ENCODE measurements at regions not wholly inside any gene's neighbourhood (a gene's known extent, or its start where the extent isn't known, plus 50 kb on each side); places are given as distances from the start of the nearest gene placed in this dataset.

GRCh38 chr16:26651884-26652283 lies 414.8 kb upstream of the C16orf82 start:
- TF ChIP-seq CTCF (IDR thresholded peaks at IDR 0.05; ENCODE audit: unreplicated experiment): no peak
- intact Hi-C loops (cut with micrococcal nuclease): no loop called here
- DNase-seq (ENCODE audit: unreplicated experiment): no peak
- H3K27me3 Mint-ChIP-seq (ENCODE audit: insufficient read depth, unreplicated experiment): no peaks in the 10 kb centered on the region
- peaks cover 42% of the 10 kb centered on the region for H3K9me3 Mint-ChIP-seq (ENCODE audit: unreplicated experiment)
- BruUV-seq (replicated peaks): no TSS peak
- ChIA-PET CTCF (no interaction called here), POLR2A (no interaction called here)
- H3K36me3 Mint-ChIP-seq (ENCODE audit: insufficient read depth, unreplicated experiment): no peaks in the 10 kb centered on the region
- H3K4me3 Mint-ChIP-seq (ENCODE audit: unreplicated experiment): no peak overlapping the region
- H3K27ac Mint-ChIP-seq (ENCODE audit: low read depth, unreplicated experiment): no peak overlapping the region
- H3K4me1 Mint-ChIP-seq (ENCODE audit: insufficient read depth, unreplicated experiment): no peaks in the 10 kb centered on the region

GRCh38 chr16:26658486-26658885 lies 408.2 kb upstream of the C16orf82 start:
- ChIA-PET POLR2A (no interaction called here), CTCF (no interaction called here)
- no TSS peak for BruUV-seq (replicated peaks)
- Mint-ChIP-seq H3K4me1 (ENCODE audit: insufficient read depth, unreplicated experiment) (no peaks in the 10 kb centered on the region), H3K4me3 (ENCODE audit: unreplicated experiment) (no peak overlapping the region), H3K27me3 (ENCODE audit: insufficient read depth, unreplicated experiment) (no peaks in the 10 kb centered on the region), H3K9me3 (ENCODE audit: unreplicated experiment) (peaks cover 34% of the 10 kb centered on the region), H3K36me3 (ENCODE audit: insufficient read depth, unreplicated experiment) (no peaks in the 10 kb centered on the region), H3K27ac (ENCODE audit: low read depth, unreplicated experiment) (no peak overlapping the region)
- intact Hi-C loops (cut with micrococcal nuclease): no loop called here
- TF ChIP-seq CTCF (IDR thresholded peaks at IDR 0.05; ENCODE audit: unreplicated experiment): no peak
- DNase-seq (ENCODE audit: unreplicated experiment): no peak

GRCh38 chr16:26658915-26659314 lies 407.8 kb upstream of the C16orf82 start:
- H3K9me3 Mint-ChIP-seq (ENCODE audit: unreplicated experiment): peaks cover 38% of the 10 kb centered on the region
- H3K27me3 Mint-ChIP-seq (ENCODE audit: insufficient read depth, unreplicated experiment): no peaks in the 10 kb centered on the region
- no peaks in the 10 kb centered on the region for H3K36me3 Mint-ChIP-seq (ENCODE audit: insufficient read depth, unreplicated experiment)

GRCh38 chr16:26664086-26664485 lies 402.6 kb upstream of the C16orf82 start:
- Mint-ChIP-seq H3K9me3 (ENCODE audit: unreplicated experiment) (peaks cover 17% of the 10 kb centered on the region), H3K27me3 (ENCODE audit: insufficient read depth, unreplicated experiment) (no peaks in the 10 kb centered on the region), H3K27ac (ENCODE audit: low read depth, unreplicated experiment) (no peak overlapping the region), H3K4me1 (ENCODE audit: insufficient read depth, unreplicated experiment) (no peaks in the 10 kb centered on the region), H3K36me3 (ENCODE audit: insufficient read depth, unreplicated experiment) (no peaks in the 10 kb centered on the region), H3K4me3 (ENCODE audit: unreplicated experiment) (no peak overlapping the region)
- no TSS peak for BruUV-seq (replicated peaks)
- TF ChIP-seq CTCF (IDR thresholded peaks at IDR 0.05; ENCODE audit: unreplicated experiment): no peak
- intact Hi-C loops (cut with micrococcal nuclease): no loop called here
- no peak for DNase-seq (ENCODE audit: unreplicated experiment)
- POLR2A ChIA-PET: no interaction called here
- CTCF ChIA-PET: no interaction called here

More at GRCh38 chr16:26658915-26659314, 407.8 kb upstream of the C16orf82 start:
- intact Hi-C loops (cut with micrococcal nuclease): no loop called here
- CTCF ChIA-PET: no interaction called here
- no peak for TF ChIP-seq CTCF (IDR thresholded peaks at IDR 0.05; ENCODE audit: unreplicated experiment)
- no peak overlapping the region for H3K27ac Mint-ChIP-seq (ENCODE audit: low read depth, unreplicated experiment)
- H3K4me1 Mint-ChIP-seq (ENCODE audit: insufficient read depth, unreplicated experiment): no peaks in the 10 kb centered on the region
- no TSS peak for BruUV-seq (replicated peaks)
- no peak overlapping the region for H3K4me3 Mint-ChIP-seq (ENCODE audit: unreplicated experiment)
- no peak for DNase-seq (ENCODE audit: unreplicated experiment)
- POLR2A ChIA-PET: no interaction called here

Data from MCF 10A (cell line).